NOMO-1 treated with DMSO at 0.1 percent for 48 hours (cell line): ENCODE measurements at regions not wholly inside any gene's neighbourhood (a gene's known extent, or its start where the extent isn't known, plus 50 kb on each side); places are given as distances from the start of the nearest gene placed in this dataset.
A peak's percentile ranks its signal among the peaks of the same experiment; 100 is the strongest.
"Not testable (repeated sequence)": the region's sequence is repeated elsewhere in the genome, so short reads cannot be mapped to it uniquely, and the experiment has no call there.

Experiments used
- DNase-seq: peaks from one replicate; lab custom pipeline; 2025; ENCODE audit not compliant: unreplicated experiment; lab: John Stamatoyannopoulos, UW

DNA sequence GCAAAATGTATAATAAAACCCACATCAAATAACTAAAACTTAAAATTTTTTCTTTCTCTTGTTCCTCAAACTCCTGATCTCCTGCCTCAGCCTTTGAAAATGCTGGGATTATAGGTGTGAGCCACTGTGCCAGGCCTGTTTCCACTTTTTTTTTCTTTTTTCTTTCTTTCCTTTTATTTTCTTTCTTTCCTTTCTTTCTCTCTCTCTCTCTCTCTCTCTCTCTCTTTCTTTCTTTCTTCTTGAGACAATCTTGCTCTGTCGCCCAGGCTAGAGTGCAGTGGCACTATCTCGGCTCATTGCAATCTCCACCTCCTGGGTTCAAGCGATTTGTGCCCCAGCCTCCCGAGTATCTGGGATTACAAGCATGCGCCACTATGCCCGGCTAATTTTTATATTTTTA, 164.6 kb downstream of the OR2B2 start:
- no peak for DNase-seq

- DNase-seq, result not testable (repeated sequence)
Observed at GRCh38 chr6:27746860-27747259, 165.3 kb downstream of the OR2B2 start.

GRCh38 chr6:27743787-27744186, 168.4 kb downstream of the OR2B2 start:
- no peak for DNase-seq

DNA sequence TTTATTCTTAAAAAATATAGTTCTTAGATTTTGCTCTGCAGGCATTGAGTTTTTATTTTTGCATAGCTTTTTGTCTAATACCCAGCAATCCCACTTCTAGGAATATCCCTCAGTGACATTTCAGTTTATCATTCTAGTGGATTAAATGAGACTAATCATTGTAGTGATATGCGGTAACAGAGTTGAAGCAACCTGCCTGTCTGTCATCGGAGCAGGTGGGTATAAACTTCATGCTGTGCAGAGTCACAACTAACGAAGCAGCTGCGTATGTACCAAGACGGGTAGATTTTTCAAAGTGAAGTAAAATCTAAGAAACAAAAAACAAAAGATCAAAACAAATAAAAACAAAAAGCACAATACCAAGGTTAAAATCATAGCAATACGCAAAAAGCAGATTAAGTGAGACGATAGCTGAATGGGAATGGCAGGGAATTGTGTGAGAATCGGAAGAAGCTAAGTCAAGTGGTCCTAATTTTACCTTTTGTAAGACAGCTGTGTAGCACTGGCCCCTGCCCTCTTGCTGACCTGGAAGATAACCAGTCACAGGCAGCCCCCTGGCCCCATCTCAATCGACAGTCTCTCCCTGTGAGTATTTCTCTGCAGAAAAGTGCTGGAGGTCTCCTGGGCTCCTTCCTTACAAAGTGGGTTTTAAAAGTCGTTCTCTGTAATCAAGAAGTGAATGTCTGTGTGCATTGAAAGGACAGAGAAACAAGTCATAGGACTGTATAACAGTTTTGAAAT, 169.2 kb downstream of the OR2B2 start:
- no peak for DNase-seq

DNA sequence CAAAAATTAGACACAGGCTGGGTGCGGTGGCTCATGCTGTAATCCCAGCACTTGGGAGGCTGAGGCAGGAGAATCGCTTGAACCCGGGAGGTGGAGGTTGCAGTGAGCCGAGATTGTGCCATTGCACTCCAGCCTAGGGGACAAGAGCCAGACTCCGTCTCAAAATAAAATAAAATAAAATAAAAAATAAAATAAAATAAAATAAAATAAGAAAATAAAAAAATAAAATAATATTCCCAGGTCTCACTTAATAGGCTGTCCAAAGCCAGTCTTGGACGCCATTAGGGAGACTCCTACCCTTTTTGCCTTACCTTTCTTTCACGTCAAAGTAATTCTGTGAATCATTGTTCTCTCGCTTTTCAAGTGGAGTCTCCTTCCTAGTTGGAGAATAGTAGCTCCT, 172.3 kb downstream of the OR2B2 start:
- not testable (repeated sequence) for DNase-seq

GRCh38 chr6:27736686-27737085, 175.5 kb downstream of the OR2B2 start:
- no peak for DNase-seq

DNA sequence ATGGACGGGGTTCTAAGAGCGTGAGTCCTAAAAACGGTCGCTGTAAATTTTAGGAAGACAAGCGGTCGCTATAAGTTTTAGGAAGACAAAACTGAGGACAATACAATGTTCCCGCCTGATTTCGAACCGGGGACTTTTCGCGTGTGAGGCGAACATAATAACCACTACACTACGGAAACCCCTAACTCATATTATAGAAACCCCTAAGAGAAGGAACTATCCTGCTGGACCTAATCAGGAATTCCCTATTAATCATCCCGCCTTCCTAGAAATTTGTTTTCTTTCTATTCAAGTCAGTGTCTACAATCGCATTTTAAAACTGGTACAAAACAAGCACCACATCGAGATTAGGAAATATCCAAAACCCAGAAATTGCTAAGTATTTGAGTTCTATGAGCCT, 183.8 kb downstream of the OR2B2 start:
- no peak for DNase-seq

DNA sequence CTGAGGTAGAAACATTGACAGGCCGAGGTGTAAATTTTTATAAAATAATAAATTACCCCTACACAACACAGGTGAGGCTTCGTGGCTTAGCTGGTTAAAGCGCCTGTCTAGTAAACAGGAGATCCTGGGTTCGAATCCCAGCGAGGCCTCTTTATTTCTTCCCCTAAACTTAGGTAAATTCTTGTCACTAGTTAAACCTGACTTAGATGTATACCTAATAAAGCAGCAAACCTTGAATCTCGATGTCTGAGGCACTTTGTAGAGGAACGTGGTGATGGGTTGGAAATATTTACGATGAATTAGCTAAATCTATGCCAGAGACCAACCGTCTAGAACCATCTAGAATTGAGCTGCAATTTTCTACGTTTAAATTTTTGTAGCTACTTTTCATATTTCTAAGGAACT, 185.6 kb downstream of the OR2B2 start:
- DNase-seq, result no peak

GRCh38 chr6:27720607-27721580, 191.3 kb downstream of the OR2B2 start:
- no peak for DNase-seq

GRCh38 chr6:27719039-27719438, 193.2 kb downstream of the OR2B2 start:
- not testable (repeated sequence) for DNase-seq

- DNase-seq, result no peak
Observed at GRCh38 chr6:27706431-27706830, 205.8 kb downstream of the OR2B2 start.

- DNase-seq, result no peak
Observed at GRCh38 chr6:27700337-27700736, 211.9 kb downstream of the OR2B2 start.

DNA sequence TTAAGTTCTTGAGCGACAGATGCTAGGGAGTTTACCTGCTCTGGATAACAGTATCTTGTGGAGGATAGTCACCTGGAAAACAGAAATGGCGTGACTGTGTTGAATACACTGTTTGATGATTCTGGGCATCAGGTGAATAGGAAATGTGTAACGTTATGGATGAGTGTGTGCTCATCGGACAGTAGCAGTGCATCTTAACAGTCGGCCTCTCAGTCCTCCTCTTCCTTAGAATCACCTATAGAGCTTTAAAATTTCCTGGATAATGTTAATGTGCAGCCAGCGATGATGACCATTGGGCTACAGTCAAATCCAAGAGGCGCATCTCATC, 217.7 kb downstream of the OR2B2 start:
- DNase-seq, result no peak

GRCh38 chr6:27693766-27694546, 218.2 kb downstream of the OR2B2 start:
- DNase-seq, result peak; percentile 64

GRCh38 chr6:27692133-27692532, 219.2 kb upstream of the ZNF184 start:
- not testable (repeated sequence) for DNase-seq

DNA sequence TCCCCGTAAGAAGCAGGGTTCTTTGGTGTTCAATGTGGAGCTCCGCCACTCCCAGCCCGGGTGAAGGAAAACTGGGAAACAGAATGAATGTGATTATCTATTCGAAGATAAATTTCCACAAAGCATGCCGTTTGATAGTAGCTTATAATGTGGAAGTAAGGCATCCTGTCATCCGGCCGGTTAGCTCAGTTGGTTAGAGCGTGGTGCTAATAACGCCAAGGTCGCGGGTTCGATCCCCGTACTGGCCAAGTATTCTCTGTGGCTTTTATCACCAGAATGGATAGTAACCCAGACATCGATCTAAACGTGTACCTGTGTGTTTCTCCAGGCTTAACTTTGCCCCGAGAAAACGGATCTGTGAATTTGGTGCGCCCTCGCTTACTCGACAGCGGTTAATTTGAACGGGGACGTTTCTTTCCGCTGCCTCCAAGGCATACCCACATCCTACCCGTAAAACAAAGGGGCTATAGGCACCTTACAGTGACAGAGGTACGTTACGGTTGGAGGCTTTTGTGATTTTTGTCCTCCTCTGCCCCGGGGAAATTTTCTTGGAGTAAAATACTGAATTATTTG, 215.2 kb upstream of the ZNF184 start:
- peak; percentile 79 for DNase-seq

DNA sequence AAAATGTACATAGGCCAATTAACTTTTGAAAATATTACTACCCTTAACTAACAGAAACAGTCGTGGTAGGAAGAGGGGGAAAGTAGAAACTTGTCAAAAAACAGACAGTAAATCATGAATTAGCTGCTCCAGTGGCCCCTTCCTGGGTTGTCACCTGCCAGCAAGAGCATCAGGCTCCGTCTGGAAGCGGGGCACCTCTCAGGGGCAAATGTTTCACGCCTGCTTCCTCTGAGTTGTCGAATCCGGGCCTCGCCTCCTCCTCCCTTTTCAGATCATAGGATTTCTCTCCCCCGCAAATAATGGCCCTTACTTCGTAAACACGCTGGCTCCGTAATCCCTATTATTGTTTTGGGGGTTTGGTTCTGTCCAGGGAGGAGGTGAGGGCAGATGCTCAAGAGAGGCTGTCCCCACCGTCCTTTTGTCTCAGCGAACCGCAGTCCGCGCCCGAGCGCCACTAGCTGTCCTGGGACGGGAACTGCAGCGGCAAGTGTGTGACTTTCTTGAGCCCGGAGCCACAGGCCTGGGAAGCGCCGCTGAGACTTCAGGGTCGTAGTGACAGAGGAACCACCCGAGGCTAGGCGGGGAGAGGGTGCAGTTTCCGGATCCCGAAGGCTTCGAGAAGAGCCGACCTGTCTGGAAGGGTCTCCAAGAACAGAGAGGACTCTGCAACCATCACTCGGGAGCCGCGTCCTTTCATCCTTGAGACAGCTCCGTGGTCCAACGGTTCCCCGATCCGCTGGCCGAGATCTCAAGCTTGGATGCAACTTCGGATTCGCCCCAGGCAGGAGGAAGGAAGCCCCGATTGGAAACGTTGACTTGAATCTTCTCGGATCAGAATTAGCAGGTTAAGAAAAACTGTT, 214.5 kb upstream of the ZNF184 start:
- peak; percentile 88 for DNase-seq

DNA sequence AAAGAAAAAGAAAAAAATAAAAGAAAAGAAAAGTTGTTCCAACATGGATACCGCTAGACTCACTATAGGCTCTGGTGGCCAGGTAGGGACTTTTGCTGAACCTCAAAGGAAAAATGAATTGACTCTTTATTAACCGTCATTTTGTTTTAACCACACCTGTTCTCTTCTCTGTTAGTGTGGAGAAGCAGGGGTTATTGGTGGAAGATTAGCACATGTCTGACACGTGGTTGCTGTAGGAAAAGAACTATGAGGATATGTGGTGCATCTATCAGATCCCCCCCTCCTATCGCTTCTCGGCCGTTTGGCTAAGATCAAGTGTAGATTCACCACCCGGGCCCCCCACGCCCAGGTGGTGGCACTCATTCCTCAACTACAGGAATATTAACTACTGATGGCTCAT, 212.4 kb upstream of the ZNF184 start:
- no peak for DNase-seq

DNA sequence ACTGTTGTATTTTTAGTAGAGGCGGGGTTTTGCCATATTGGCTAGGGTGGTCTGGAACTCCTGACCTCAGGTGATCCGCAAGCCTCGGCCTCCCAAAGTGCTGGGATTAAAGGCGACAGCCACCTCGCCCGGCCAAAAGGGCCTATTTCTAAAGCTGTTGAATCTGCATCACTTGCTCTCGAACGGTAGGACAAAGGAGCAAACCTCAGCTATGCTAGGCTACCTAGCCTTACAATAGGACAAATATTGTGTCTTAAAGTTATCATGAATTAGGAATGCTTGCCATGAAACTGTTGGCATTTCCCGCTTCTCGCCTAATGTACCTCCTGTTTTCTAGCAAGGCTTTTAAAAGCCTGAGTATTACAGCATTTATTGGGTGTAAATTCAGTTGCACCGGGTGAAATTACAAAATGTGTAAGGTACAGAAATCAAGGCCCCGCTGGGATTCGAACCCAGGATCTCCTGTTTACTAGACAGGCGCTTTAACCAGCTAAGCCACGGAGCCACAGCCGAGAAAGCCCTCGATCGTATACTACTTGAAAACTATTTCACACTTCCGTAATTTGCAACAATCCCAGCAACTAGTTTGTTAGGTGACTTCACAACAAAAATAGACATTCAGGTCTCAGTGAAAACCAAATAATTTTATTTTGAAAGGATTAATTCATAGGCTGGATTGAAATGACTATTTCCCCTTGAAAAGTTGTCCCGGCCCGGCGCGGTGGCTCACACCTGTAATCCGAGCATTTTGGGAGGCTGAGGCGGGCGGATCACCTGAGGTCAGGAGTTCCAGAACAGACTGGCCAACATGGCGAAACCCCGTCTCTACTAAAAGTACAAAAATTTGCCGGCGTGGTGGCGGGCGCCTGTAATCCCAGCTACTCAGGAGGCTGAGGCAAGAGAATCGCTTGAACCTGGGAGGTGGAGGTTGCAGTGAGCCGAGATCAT, 211.6 kb upstream of the ZNF184 start:
- peak; percentile 61 for DNase-seq
